GM23338 (cell line): ENCODE measurements at regions not wholly inside any gene's neighbourhood (a gene's known extent, or its start where the extent isn't known, plus 50 kb on each side); places are given as distances from the start of the nearest gene placed in this dataset.

Source experiments
- ATAC-seq: fragments of 200-7000 bp; cut with Tn5 transposase; 3 replicates; pipeline ENCODE4 v1.9.1; 2020
- DNase-seq: peaks from one replicate; pipeline ENCODE4 v3.0.0-alpha.2; 2015; ENCODE audit warnings: low spot score
- H2AFZ ChIP-seq: fragments of 200-600 bp; sonication (generic); 2 replicates; pipeline ENCODE4 v1.8.0; 2016; ENCODE audit warnings: antibody characterized with exemption, mild to moderate bottlenecking, moderate library complexity
- H3F3A ChIP-seq: fragments of 200-600 bp; sonication (generic); replicated peaks from 2 replicates; pipeline ENCODE4 v1.8.0; 2017; ENCODE audit warnings: antibody characterized with exemption, mixed run types, low read depth
- H3K27ac ChIP-seq: fragments of 200-600 bp; sonication (generic); 2 replicates; pipeline ENCODE4 v1.6.1; 2016; ENCODE audit warnings: low read depth
- H3K27me3 ChIP-seq: fragments of 200-600 bp; sonication (generic); 2 replicates; pipeline ENCODE4 v1.8.0; 2016; ENCODE audit warnings: mild to moderate bottlenecking, mixed run types, moderate library complexity; ENCODE audit not compliant: insufficient read depth
- H3K36me3 ChIP-seq: fragments of 200-600 bp; sonication (generic); 2 replicates; pipeline ENCODE4 v1.8.0; 2016; ENCODE audit warnings: mild to moderate bottlenecking; ENCODE audit not compliant: insufficient read depth
- H3K4me1 ChIP-seq: fragments of 200-600 bp; sonication (generic); 2 replicates; pipeline ENCODE4 v1.8.0; 2016; ENCODE audit warnings: mild to moderate bottlenecking, moderate library complexity; ENCODE audit not compliant: insufficient read depth
- H3K4me2 ChIP-seq: fragments of 200-600 bp; sonication (generic); 2 replicates; pipeline ENCODE4 v1.7.1; 2017; ENCODE audit warnings: mixed run types
- H3K4me3 ChIP-seq: fragments of 200-600 bp; sonication (generic); 2 replicates; pipeline ENCODE4 v1.6.1; 2016; ENCODE audit warnings: mixed run types
- H3K79me2 ChIP-seq: fragments of 200-600 bp; sonication (generic); replicated peaks from 2 replicates; pipeline ENCODE4 v1.8.0; 2017; ENCODE audit warnings: mild to moderate bottlenecking; ENCODE audit not compliant: insufficient read depth
- H3K9me2 ChIP-seq: fragments of 200-600 bp; sonication (generic); 2 replicates; pipeline ENCODE4 v1.8.0; 2017; ENCODE audit not compliant: insufficient read depth
- H4K20me1 ChIP-seq: fragments of 200-600 bp; sonication (generic); replicated peaks from 2 replicates; pipeline ENCODE4 v1.8.0; 2017; ENCODE audit warnings: mild to moderate bottlenecking; ENCODE audit not compliant: insufficient read depth
- H3K27ac Mint-ChIP-seq: 2 replicates; pipeline ENCODE4 v1.8.0; 2020; ENCODE audit warnings: inconsistent platforms, mild to moderate bottlenecking, moderate library complexity, mixed read lengths
- H3K27me3 Mint-ChIP-seq: 3 replicates; pipeline ENCODE4 v1.8.0; 2022; ENCODE audit warnings: low read depth, mild to moderate bottlenecking, moderate library complexity, mixed read lengths, inconsistent platforms; ENCODE audit not compliant: insufficient read depth, poor library complexity
- H3K36me3 Mint-ChIP-seq: 3 replicates; pipeline ENCODE4 v1.8.0; 2021; ENCODE audit warnings: low read depth, mild to moderate bottlenecking, inconsistent platforms, moderate library complexity, mixed read lengths
- H3K4me1 Mint-ChIP-seq: 3 replicates; pipeline ENCODE4 v1.8.0; 2020; ENCODE audit warnings: mild to moderate bottlenecking, inconsistent platforms, mixed read lengths
- H3K4me3 Mint-ChIP-seq: 3 replicates; pipeline ENCODE4 v1.8.0; 2021; ENCODE audit warnings: moderate library complexity, mild to moderate bottlenecking, inconsistent platforms, mixed read lengths
- H3K9me3 Mint-ChIP-seq: 3 replicates; pipeline ENCODE4 v1.8.0; 2020; ENCODE audit warnings: moderate library complexity, mild to moderate bottlenecking, inconsistent platforms, mixed read lengths
- CREB1 ChIP-seq: fragments of 250-450 bp; sonication (Bioruptor Pico); IDR thresholded peaks from 2 replicates; pipeline ENCODE4 v1.5.0; 2020; ENCODE audit warnings: low read depth, mild to moderate bottlenecking, moderate library complexity
- ETS1 ChIP-seq: IDR thresholded peaks from 2 replicates; pipeline ENCODE4 v1.6.1; 2016; ENCODE audit warnings: antibody characterized with exemption
- EZH2 ChIP-seq: fragments of 200-600 bp; sonication (generic); IDR thresholded peaks from one replicate; pipeline ENCODE4 v1.8.0; 2017; ENCODE audit warnings: antibody characterized with exemption, mild to moderate bottlenecking, low read depth; ENCODE audit not compliant: unreplicated experiment
- EZH2phosphoT487 ChIP-seq: fragments of 200-600 bp; sonication (generic); IDR thresholded peaks from one replicate; pipeline ENCODE4 v1.8.1; 2018; ENCODE audit warnings: antibody characterized with exemption; ENCODE audit not compliant: unreplicated experiment
- JUNB ChIP-seq: IDR thresholded peaks from one replicate; pipeline ENCODE4 v1.6.1; 2016; ENCODE audit warnings: antibody characterized with exemption; ENCODE audit not compliant: unreplicated experiment
- NANOG ChIP-seq: IDR thresholded peaks from 2 replicates; pipeline ENCODE4 v1.6.1; 2016; ENCODE audit warnings: antibody characterized with exemption, borderline replicate concordance
- POLR2AphosphoS5 ChIP-seq: IDR thresholded peaks from 2 replicates; pipeline ENCODE4 v1.6.1; 2016; ENCODE audit warnings: antibody characterized with exemption, low read depth
- REST ChIP-seq: IDR thresholded peaks from one replicate; pipeline ENCODE4 v1.6.1; 2018; ENCODE audit warnings: antibody characterized with exemption; ENCODE audit not compliant: unreplicated experiment
- STAT1 ChIP-seq: IDR thresholded peaks from one replicate; pipeline ENCODE4 v1.6.1; 2016; ENCODE audit warnings: antibody characterized with exemption; ENCODE audit not compliant: unreplicated experiment
- ZNF114 ChIP-seq: fragments of 250-450 bp; sonication (Bioruptor Pico); IDR thresholded peaks from 2 replicates; pipeline ENCODE4 v1.5.0; 2020; ENCODE audit warnings: mild to moderate bottlenecking, moderate library complexity
- ZNF331 ChIP-seq: fragments of 250-450 bp; sonication (Bioruptor Pico); IDR thresholded peaks from 2 replicates; pipeline ENCODE4 v1.5.0; 2020; ENCODE audit warnings: low read depth, mild to moderate bottlenecking, moderate library complexity
- TF ChIP-seq, protein P1 (sequence below), 2 experiments: fragments of 200-600 bp in 1 of 2; sonication (generic) in 1 of 2; conservative IDR thresholded peaks; 2 replicates each; pipeline versions ENCODE4 v1.5.1 to v1.6.1; 2016 to 2017; ENCODE audit warnings: antibody characterized with exemption in 2 of 2, low read depth in 2 of 2, mild to moderate bottlenecking in 2 of 2, moderate library complexity in 1 of 2
- TF ChIP-seq, protein P2 (sequence below): fragments of 250-450 bp; sonication (Bioruptor Pico); IDR thresholded peaks from 2 replicates; pipeline ENCODE4 v1.5.0; 2020; ENCODE audit warnings: mild to moderate bottlenecking, moderate library complexity

DNA sequence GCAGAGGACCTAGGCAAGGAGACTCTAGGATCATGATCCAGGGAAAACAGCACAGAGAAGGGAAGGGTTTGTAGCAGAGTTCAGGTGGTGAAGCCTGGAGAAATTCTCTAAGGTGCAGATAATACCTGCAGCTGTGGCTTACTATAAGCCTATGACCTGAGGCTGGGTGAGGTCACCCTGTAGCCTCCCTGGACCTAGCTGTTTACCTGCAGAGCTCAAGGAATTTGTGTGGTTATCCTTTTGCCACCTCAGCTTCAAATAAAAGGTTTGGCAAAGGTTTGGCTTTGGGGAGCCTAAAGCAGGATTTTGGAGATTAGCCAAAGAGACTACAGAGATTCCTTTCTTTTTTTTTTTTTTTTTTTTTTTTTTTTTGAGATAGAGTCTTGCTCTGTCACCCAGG, 79.5 kb upstream of the ZNF648 start:
- H3K4me3 ChIP-seq, result no peak overlapping the region
- peaks cover 1% of the 10 kb centered on the region for H3K27me3 Mint-ChIP-seq

More for the DNA sequence above, 79.5 kb upstream of the ZNF648 start:
- no peak overlapping the region for H3K4me2 ChIP-seq
- no peak overlapping the region for H3K27ac Mint-ChIP-seq
- peaks cover 32% of the 10 kb centered on the region for H3K4me1 Mint-ChIP-seq
- no peaks in the 10 kb centered on the region for H3K79me2 ChIP-seq
- no peaks in the 10 kb centered on the region for H3K36me3 Mint-ChIP-seq
- TF ChIP-seq ETS1 (no peak), NANOG (no peak), ZNF331 (no peak), CREB1 (CRISPR knock-in tag) (no peak), EZH2phosphoT487 (no peak), ZNF114 (CRISPR knock-in tag) (no peak), STAT1 (no peak), REST (no peak), POLR2AphosphoS5 (no peak), JUNB (no peak), EZH2 (no peak)
- TF ChIP-seq, protein P1, sequence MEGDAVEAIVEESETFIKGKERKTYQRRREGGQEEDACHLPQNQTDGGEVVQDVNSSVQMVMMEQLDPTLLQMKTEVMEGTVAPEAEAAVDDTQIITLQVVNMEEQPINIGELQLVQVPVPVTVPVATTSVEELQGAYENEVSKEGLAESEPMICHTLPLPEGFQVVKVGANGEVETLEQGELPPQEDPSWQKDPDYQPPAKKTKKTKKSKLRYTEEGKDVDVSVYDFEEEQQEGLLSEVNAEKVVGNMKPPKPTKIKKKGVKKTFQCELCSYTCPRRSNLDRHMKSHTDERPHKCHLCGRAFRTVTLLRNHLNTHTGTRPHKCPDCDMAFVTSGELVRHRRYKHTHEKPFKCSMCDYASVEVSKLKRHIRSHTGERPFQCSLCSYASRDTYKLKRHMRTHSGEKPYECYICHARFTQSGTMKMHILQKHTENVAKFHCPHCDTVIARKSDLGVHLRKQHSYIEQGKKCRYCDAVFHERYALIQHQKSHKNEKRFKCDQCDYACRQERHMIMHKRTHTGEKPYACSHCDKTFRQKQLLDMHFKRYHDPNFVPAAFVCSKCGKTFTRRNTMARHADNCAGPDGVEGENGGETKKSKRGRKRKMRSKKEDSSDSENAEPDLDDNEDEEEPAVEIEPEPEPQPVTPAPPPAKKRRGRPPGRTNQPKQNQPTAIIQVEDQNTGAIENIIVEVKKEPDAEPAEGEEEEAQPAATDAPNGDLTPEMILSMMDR (conservative IDR thresholded peaks at IDR 0.05; ENCODE audit: low read depth in 2 of 2), result no peak
- TF ChIP-seq, protein P2, sequence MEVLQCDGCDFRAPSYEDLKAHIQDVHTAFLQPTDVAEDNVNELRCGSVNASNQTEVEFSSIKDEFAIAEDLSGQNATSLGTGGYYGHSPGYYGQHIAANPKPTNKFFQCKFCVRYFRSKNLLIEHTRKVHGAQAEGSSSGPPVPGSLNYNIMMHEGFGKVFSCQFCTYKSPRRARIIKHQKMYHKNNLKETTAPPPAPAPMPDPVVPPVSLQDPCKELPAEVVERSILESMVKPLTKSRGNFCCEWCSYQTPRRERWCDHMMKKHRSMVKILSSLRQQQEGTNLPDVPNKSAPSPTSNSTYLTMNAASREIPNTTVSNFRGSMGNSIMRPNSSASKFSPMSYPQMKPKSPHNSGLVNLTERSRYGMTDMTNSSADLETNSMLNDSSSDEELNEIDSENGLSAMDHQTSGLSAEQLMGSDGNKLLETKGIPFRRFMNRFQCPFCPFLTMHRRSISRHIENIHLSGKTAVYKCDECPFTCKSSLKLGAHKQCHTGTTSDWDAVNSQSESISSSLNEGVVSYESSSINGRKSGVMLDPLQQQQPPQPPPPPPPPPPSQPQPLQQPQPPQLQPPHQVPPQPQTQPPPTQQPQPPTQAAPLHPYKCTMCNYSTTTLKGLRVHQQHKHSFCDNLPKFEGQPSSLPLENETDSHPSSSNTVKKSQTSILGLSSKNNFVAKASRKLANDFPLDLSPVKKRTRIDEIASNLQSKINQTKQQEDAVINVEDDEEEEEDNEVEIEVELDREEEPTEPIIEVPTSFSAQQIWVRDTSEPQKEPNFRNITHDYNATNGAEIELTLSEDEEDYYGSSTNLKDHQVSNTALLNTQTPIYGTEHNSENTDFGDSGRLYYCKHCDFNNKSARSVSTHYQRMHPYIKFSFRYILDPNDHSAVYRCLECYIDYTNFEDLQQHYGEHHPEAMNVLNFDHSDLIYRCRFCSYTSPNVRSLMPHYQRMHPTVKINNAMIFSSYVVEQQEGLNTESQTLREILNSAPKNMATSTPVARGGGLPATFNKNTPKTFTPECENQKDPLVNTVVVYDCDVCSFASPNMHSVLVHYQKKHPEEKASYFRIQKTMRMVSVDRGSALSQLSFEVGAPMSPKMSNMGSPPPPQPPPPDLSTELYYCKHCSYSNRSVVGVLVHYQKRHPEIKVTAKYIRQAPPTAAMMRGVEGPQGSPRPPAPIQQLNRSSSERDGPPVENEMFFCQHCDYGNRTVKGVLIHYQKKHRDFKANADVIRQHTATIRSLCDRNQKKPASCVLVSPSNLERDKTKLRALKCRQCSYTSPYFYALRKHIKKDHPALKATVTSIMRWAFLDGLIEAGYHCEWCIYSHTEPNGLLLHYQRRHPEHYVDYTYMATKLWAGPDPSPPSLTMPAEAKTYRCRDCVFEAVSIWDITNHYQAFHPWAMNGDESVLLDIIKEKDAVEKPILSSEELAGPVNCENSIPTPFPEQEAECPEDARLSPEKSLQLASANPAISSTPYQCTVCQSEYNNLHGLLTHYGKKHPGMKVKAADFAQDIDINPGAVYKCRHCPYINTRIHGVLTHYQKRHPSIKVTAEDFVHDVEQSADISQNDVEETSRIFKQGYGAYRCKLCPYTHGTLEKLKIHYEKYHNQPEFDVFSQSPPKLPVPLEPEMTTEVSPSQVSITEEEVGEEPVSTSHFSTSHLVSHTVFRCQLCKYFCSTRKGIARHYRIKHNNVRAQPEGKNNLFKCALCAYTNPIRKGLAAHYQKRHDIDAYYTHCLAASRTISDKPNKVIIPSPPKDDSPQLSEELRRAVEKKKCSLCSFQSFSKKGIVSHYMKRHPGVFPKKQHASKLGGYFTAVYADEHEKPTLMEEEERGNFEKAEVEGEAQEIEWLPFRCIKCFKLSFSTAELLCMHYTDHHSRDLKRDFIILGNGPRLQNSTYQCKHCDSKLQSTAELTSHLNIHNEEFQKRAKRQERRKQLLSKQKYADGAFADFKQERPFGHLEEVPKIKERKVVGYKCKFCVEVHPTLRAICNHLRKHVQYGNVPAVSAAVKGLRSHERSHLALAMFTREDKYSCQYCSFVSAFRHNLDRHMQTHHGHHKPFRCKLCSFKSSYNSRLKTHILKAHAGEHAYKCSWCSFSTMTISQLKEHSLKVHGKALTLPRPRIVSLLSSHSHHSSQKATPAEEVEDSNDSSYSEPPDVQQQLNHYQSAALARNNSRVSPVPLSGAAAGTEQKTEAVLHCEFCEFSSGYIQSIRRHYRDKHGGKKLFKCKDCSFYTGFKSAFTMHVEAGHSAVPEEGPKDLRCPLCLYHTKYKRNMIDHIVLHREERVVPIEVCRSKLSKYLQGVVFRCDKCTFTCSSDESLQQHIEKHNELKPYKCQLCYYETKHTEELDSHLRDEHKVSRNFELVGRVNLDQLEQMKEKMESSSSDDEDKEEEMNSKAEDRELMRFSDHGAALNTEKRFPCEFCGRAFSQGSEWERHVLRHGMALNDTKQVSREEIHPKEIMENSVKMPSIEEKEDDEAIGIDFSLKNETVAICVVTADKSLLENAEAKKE (CRISPR knock-in tag), result no peak
- H4K20me1 ChIP-seq, result no peaks in the 10 kb centered on the region
- H3K27ac ChIP-seq, result no peak overlapping the region
- H3K9me2 ChIP-seq, result no peaks in the 10 kb centered on the region
- no peaks in the 10 kb centered on the region for H3K9me3 Mint-ChIP-seq
- no peaks in the 10 kb centered on the region for H3K36me3 ChIP-seq
- no peak overlapping the region for H2AFZ ChIP-seq
- no peak overlapping the region for H3K4me3 Mint-ChIP-seq
- no peaks in the 10 kb centered on the region for H3F3A ChIP-seq
- DNase-seq (no peak), ATAC-seq (no peak)
- no peaks in the 10 kb centered on the region for H3K27me3 ChIP-seq
- H3K4me1 ChIP-seq, result peaks cover 28% of the 10 kb centered on the region
